NCI-H1694 treated with DMSO at 0.1 percent for 48 hours (cell line): ENCODE measurements at regions not wholly inside any gene's neighbourhood (a gene's known extent, or its start where the extent isn't known, plus 50 kb on each side); places are given as distances from the start of the nearest gene placed in this dataset.
"Not testable (repeated sequence)": the region's sequence is repeated elsewhere in the genome, so short reads cannot be mapped to it uniquely, and the experiment has no call there.

Experiments
- DNase-seq: peaks from one replicate; lab custom pipeline; 2025; lab: John Stamatoyannopoulos, UW

GRCh38 chr9:29144476-29144875 is 1571.2 kb upstream of the C9orf72 start:
- DNase-seq: peak; percentile 4

GRCh38 chr9:29150606-29151005 is 1577.3 kb upstream of the C9orf72 start:
- DNase-seq: no peak

- DNase-seq: no peak
Measured at GRCh38 chr9:29160763-29161353, 1587.6 kb upstream of the C9orf72 start.

GRCh38 chr9:29174136-29174535 is 1600.9 kb upstream of the C9orf72 start:
- no peak for DNase-seq

GRCh38 chr9:29176231-29176630 is 1603.0 kb upstream of the C9orf72 start:
- no peak for DNase-seq

- DNase-seq: no peak
Measured at GRCh38 chr9:29176786-29177185, 1603.5 kb upstream of the C9orf72 start.

DNA sequence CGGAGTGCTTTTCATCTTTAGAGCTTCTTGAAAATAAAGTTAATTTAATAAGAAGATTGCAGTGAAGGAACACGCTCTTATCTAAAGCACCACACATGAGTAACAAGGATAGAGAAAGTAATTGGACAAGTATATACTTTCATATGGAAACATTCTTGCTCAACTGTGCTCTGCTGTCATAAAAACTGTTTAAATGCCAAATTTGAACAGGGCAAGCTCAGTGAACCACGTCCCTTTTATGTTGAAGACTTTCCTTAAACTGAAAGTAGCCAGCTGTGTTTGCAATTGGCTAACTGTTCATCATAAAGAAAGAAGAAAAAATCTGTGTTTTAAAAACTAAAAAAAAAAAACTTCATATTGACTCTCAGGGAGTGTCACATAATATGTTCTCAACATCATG is 1610.7 kb upstream of the C9orf72 start:
- DNase-seq: no peak

GRCh38 chr9:29188771-29189170 is 1615.5 kb upstream of the C9orf72 start:
- not testable (repeated sequence) for DNase-seq

GRCh38 chr9:29189221-29189620 is 1615.9 kb upstream of the C9orf72 start:
- DNase-seq: not testable (repeated sequence)

DNA sequence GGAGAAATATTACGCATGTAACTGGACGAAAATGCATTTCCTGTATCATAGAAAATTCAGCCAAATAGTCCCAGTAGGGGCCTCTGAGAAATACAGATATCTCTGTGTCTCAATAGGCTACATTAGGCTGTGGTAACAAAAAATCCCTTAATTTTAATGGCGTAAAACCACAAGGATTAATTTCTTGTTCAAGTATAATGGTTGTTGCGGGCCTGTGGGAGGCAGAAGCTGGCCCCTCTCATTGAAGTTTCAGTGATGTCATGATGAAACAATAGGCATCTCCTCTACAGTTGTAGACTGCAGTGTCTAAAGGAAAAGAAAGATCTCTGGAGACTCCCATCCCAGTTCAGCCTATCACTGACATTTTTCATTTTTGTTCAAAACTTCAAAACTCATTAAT is 1625.6 kb upstream of the C9orf72 start:
- no peak for DNase-seq

- DNase-seq: no peak
Measured at GRCh38 chr9:29199975-29200374, 1626.7 kb upstream of the C9orf72 start.

DNA sequence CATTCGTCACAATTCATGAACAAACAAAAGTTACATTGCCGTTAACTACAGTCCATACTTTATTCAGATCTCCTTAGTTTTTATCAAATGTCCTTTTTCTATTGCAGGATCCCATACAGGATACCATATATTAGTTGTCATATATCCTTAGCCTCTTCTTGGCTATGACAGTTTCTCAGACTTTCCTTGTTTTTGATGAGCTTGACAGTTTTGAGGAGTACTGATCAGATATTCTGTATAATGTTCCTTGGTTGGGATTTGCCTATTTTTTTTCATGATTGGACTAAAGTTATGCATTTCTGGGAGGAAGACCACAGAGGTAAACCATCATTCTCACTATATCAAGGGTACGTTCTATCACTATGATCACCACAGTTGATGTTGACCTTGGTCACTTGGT is 1627.4 kb upstream of the C9orf72 start:
- DNase-seq: no peak

GRCh38 chr9:29203244-29203930 is 1630.1 kb upstream of the C9orf72 start:
- DNase-seq: no peak

- DNase-seq: peak; percentile 23
Measured at GRCh38 chr9:29208670-29209069, 1635.4 kb upstream of the C9orf72 start.

DNA sequence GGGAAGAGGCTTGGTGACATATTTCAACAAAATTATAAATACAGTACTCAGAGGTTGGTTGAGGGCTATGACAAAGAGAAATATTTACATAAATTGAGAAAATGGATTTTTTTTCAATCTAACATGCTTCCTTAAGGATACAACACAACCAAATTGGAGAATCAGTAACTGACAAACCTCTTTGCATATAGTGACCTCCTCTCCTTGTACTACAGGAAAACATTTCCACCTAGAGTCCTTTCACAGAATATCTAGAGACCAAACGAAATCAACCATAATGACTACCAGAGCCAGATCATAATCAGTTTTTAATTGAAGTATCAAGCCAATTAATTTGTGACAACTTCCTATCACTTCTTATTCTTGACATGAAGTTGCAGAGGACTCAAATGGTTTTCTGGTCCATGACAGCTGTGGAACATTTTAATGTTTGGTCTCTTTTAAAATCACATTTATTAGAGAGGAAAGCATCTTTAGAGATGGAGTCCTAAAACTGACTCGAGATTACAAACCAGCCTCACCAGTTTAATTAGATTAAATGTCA is 1636.5 kb upstream of the C9orf72 start:
- no peak for DNase-seq

DNA sequence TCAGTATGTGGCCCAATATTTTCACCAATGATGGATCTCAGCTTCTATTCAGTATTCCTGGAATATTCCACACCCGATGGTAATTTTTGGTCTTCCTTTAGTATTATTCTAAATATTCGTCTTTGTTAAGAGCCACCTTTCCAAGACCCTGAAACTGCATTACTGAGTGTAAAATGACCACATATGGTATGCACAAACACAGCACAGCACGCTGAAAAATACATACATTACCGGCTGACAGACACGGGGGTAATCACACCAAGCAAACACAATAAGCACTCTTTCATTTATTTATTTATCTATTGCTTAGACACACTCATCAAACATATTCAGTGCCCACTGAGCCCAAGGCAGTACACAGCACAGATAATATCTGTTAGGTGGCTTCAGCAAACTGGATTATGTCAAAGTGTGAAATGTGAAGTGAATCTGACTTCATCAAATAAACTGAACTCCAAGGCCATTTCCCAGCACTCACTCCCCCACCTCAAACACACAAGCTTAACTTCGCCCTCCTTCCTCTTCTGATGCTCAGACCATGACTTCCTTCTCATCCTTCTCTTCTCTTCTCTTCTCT is 1637.8 kb upstream of the C9orf72 start:
- DNase-seq: no peak

DNA sequence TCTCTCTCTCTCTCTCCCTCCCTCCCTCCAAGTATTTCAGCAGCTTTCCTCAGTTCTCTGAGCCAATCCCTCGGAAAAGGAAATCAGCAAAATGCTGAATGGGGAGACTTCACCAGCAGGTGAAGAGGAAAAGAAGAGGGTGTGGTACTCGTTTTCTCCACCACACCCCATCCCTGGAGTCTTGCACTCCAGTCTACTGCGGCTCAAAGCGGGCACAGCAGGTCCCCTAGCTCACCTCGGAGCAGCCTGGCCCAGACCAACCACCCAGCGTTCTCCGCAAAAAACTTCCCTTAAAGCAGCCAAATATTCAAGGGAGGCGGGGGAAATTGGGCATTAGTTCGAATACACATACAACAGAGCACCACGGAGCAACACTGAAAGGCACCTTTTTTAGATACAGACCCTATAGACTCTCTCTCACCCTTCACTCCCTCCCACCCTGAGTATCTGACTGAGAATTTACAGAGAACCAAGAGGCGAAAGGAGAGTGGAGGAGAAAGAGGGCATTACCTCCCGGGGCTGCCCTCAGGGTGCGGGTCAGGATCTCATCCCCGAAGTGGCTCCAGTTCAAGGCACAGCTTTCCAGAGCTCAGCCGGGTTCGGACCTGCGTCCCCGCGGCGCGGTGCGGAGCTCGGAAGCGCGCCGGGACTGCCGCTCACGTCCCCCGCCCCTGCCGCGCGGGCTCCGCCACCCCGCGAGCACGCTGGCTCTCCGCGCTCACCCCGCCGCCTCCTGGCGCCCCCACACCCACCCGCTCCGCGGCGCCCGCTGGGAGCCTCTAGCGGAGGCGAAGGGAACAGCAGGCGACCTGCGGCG is 1638.5 kb upstream of the C9orf72 start:
- peak; percentile 65 for DNase-seq

- peak; percentile 58 for DNase-seq
Measured at GRCh38 chr9:29212397-29213387, 1639.4 kb upstream of the C9orf72 start.

DNA sequence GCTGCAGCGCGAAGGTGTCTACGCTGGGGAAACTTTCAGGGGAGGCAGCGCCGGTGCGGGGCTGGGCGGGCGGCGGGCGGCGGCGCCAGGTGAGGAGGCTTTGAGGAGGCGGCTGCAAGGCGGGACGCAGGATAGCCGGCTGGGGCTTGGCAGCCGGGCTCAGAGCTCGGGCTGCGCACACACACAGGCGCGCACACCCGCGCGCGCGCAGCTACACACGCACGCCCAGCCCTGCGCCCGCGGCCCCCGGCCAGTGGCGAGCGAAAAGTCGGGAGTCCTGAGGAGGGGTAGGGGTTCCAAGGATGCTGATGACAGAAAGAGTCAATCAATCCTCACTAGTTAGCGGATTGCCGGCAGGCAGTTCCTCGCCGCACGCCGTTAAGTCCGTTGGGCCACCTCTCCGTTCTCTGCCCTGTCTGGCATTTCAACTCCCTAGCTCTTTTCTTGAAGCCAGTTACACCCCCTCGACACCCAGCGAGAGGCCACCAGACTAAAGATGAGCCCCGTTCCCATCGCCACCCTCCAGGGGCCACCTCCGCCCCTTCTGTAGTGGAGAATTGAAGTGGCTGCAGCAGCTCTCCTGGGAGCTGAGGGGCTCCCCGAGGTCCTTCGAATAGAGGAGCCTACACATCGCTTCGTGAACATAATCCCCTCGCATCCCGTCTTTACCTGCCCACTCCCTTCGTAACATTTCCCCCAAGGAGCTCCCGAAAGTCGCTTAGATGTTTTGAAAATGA is 1640.3 kb upstream of the C9orf72 start, which contains the start of gene LINGO2:
Gene LINGO2 (minus strand): TSS at position 185 of the 737 bp plus-strand sequence.
- DNase-seq: peak; percentile 79

DNA sequence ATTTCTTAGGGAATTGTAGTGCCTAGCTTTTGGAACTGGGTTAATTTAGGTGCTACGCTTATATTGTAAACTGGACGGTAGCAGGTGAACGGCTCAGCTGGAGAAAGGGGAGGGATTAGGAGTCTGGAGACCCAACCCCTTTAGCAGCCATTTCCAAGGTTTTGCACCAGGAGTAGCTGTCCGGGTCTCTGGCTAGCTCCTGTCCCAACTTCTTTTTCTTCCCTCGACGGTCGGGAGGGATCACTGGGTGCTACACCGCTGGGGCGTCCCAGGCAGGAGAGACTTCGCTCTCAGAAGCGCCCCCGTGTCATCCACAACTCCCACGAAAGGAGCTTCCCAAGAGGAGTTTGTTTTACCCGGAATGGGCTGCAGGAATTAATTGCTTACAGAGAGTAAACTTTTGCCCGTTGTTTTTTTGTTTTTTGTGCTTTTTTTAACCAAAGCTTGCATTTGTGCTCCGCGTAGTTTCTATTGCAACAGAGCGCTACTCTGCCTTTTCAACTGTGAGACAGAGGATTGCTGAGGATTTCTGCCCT is 1640.9 kb upstream of the C9orf72 start:
- DNase-seq: peak; percentile 80
